NB4 (cell line): ENCODE measurements at regions not wholly inside any gene's neighbourhood (a gene's known extent, or its start where the extent isn't known, plus 50 kb on each side); places are given as distances from the start of the nearest gene placed in this dataset.
"Not testable (repeated sequence)": the region's sequence is repeated elsewhere in the genome, so short reads cannot be mapped to it uniquely, and the experiment has no call there.

ENCODE experiments used
- DNase-seq: peaks from one replicate; pipeline ENCODE4 v3.0.0; 2010; ENCODE audit warnings: low read depth
- H3K4me3 ChIP-seq: one replicate; pipeline ENCODE4 v1.5.1; 2011; ENCODE audit warnings: mild to moderate bottlenecking, low read depth, low read length, moderate library complexity
- MYC ChIP-seq: IDR thresholded peaks from 2 replicates; pipeline ENCODE4 v1.6.1; 2011; ENCODE audit warnings: low read depth, low read length
- POLR2A ChIP-seq: IDR thresholded peaks from 2 replicates; pipeline ENCODE4 v1.6.1; 2011; ENCODE audit warnings: mild to moderate bottlenecking; ENCODE audit not compliant: insufficient read length; ENCODE audit errors: extremely low read depth
- TF ChIP-seq, protein P1 (sequence below): IDR thresholded peaks from 2 replicates; pipeline ENCODE4 v1.6.1; 2011; ENCODE audit warnings: low read depth, low read length
- TF ChIP-seq, protein P2 (sequence below): IDR thresholded peaks from one replicate; pipeline ENCODE4 v1.5.1; 2012; ENCODE audit warnings: low read depth, low read length

DNA sequence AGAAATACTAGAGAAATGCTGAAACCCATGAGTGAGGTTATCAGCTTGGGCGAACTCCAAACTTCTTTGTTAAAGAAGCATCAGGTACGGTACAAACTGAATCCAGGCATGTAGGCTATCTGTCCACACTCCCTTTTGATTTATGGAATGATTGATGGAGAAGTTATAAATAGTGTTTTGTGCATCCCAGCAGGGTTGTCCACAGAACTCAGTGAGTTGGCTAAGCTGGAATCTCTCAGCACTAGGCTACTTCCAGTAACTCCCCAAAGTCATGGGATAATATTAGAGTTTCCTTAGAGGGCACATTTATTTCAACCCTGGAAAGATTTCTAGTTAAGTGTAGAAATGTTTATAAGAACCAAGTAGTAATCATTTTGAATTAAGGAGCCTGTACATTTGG is 186.2 kb upstream of the CRBN start:
- DNase-seq: no peak
- TF ChIP-seq, protein P1, sequence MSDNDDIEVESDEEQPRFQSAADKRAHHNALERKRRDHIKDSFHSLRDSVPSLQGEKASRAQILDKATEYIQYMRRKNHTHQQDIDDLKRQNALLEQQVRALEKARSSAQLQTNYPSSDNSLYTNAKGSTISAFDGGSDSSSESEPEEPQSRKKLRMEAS: no peak
- TF ChIP-seq, protein P2, sequence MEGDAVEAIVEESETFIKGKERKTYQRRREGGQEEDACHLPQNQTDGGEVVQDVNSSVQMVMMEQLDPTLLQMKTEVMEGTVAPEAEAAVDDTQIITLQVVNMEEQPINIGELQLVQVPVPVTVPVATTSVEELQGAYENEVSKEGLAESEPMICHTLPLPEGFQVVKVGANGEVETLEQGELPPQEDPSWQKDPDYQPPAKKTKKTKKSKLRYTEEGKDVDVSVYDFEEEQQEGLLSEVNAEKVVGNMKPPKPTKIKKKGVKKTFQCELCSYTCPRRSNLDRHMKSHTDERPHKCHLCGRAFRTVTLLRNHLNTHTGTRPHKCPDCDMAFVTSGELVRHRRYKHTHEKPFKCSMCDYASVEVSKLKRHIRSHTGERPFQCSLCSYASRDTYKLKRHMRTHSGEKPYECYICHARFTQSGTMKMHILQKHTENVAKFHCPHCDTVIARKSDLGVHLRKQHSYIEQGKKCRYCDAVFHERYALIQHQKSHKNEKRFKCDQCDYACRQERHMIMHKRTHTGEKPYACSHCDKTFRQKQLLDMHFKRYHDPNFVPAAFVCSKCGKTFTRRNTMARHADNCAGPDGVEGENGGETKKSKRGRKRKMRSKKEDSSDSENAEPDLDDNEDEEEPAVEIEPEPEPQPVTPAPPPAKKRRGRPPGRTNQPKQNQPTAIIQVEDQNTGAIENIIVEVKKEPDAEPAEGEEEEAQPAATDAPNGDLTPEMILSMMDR: no peak
- no peak for TF ChIP-seq MYC
- TF ChIP-seq POLR2A: no peak
- H3K4me3 ChIP-seq: no peak overlapping the region

DNA sequence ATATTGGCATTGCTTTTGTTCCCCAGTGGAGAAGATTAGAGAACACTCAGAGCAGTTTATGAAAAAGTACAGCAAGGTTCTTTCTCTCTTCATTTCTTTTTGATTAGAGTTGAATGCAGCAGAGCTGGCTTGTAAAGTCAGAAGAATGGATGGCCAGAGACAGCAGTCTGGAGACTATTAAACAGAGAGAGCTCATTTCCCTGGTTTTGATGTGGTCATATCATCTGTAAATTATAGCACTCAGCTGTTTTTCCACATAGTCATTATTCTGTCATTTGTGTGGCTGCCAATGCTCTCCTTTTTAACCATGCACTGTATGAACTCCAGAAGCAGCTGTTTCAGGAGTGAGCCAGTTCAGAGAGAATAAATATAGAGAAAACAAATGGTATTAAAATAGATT is 177.4 kb upstream of the CRBN start:
- TF ChIP-seq MYC: no peak
- TF ChIP-seq, protein P1: no peak
- TF ChIP-seq, protein P2: no peak
- TF ChIP-seq POLR2A: no peak
- H3K4me3 ChIP-seq: no peak overlapping the region
- DNase-seq: no peak

DNA sequence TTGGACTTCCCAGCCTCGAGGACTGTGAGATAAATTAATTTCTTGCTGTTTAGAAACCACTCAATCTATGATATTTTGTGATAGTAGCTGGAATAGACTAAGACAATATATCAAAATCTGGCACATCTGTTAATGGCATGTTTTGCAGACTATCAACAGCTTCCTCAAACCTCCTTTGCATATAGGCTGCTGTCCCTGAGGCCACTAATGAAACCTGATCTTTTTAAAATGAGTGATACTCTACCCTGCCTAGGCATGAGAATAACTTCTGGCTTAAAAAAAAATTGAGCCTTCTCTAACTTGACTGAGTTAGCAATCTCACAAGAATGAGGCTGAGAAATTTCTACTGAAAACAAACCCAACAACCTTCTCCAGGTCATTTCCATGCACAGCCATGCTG is 176.0 kb upstream of the CRBN start:
- no peak overlapping the region for H3K4me3 ChIP-seq
- DNase-seq: no peak
- TF ChIP-seq, protein P2: no peak
- TF ChIP-seq, protein P1: no peak
- no peak for TF ChIP-seq MYC
- no peak for TF ChIP-seq POLR2A

DNA sequence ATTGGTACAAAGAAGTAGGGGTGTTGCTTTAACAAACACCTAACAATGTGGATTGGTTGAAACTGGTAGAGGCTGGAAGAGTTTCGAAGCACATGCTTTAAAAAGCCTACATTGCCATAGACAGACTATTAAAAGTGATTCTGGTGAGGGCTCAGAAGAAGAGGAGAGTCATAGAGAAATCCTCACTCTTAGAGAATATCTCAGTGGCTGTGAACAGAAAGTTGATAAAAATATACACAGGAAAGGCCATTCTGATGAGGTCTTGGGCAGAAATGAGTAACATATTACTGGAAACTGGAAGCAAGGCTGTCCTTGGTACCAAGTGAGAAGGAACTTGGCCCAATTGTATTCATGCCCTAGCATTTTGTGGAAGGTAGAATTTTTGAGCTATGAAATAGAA is 173.7 kb upstream of the CRBN start:
- TF ChIP-seq, protein P1: no peak
- TF ChIP-seq POLR2A (no peak), MYC (no peak)
- TF ChIP-seq, protein P2: no peak
- no peak for DNase-seq

DNA sequence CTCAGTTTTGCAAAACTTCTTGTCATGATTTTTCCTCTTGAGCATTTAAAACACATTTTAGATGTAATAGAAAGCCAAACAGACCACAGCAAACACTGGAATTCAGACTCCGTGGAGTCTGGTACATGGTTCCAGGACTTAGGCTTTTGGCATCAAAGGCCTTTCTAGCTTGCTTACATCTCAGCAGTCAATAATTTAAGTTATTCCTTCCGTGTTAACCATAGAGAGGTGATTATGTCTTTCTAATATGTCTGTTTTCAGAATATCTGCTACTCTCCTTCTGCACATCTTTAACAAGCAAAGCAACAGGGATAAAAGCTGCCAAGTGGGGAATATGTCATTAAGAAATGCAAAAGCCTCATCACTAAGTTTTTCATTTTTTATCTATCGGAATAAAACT is 171.7 kb upstream of the CRBN start:
- no peak for DNase-seq
- TF ChIP-seq, protein P1: no peak
- TF ChIP-seq POLR2A (no peak), MYC (no peak)
- TF ChIP-seq, protein P2: no peak
- H3K4me3 ChIP-seq: no peak overlapping the region

More for the DNA sequence above, 173.7 kb upstream of the CRBN start:
- H3K4me3 ChIP-seq: no peak overlapping the region

DNA sequence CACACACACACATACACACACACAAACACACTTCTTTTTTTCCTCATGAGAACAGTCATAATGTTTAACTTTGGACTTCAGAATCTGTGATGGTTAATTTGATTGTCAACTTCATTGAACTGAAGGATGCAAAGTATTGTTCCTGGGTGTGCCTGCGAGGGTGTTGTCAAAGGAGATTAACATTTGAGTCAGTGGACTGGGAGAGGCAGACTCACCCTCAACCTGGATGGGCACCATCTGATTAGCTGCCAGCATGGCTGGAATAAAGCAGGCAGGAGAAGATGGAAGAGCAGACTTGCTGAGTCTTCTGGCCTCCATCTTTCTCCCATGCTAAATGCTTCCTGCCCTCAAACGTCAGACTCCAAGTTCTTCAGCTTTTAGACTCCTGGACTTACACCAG is 167.6 kb upstream of the CRBN start:
- not testable (repeated sequence) for H3K4me3 ChIP-seq, DNase-seq
